ENCODE measurements at regions not wholly inside any gene's neighbourhood (a gene's known extent, or its start where the extent isn't known, plus 50 kb on each side); places are given as distances from the start of the nearest gene placed in this dataset.

DNA sequence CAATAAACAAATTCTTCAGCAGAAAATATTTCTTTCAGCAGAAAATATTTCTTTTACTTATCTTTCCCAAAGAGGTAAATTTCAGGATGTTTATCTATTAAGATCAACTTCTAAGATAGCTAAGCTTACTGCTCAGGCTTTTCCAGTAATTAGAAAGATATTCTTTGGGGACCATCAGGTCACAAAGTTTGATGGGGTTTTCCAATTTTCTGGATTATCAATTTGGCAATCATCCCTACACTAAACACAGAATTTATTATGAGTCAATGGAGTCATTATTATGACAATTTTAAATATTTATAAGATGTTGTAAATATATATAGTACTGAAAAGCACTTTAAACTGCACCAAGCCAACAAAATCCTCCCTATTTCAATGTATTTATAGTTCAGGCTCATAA is 137.6 kb downstream of the AKAP11 start:
- FAIRE-seq (no peak), ATAC-seq (no peak), DNase-seq (ENCODE audit: low read depth in 1 of 2, low spot score in 1 of 2) (no peak)
- Histone ChIP-seq H3K4me2 (no peak overlapping the region), H3K4me3 (no peak overlapping the region), H3K9me3 (no peaks in the 10 kb centered on the region), H3K27ac (no peak overlapping the region), H3K4me1 (no peaks in the 10 kb centered on the region)
- TF ChIP-seq, protein P1, sequence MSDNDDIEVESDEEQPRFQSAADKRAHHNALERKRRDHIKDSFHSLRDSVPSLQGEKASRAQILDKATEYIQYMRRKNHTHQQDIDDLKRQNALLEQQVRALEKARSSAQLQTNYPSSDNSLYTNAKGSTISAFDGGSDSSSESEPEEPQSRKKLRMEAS (IDR thresholded peaks at IDR 0.05), result no peak
- TF ChIP-seq RFX5 (IDR thresholded peaks at IDR 0.05) (no peak), HOXB13 (CRISPR knock-in tag; IDR thresholded peaks at IDR 0.05; ENCODE audit: low read depth) (no peak), TP53 (CRISPR knock-in tag; IDR thresholded peaks at IDR 0.05) (no peak), HDAC2 (IDR thresholded peaks at IDR 0.05) (no peak), CEBPB (IDR thresholded peaks at IDR 0.05) (no peak), FOSB (CRISPR knock-in tag; IDR thresholded peaks at IDR 0.05) (no peak), MAZ (IDR thresholded peaks at IDR 0.05; ENCODE audit: borderline replicate concordance, low read depth, low read length) (no peak), CBX2 (IDR thresholded peaks at IDR 0.05; ENCODE audit: borderline replicate concordance, low read depth) (no peak), SMC3 (IDR thresholded peaks at IDR 0.05) (no peak), NPAS2 (CRISPR knock-in tag; IDR thresholded peaks at IDR 0.05; ENCODE audit: borderline replicate concordance) (no peak), JUNB (IDR thresholded peaks at IDR 0.05) (no peak), EP300 (IDR thresholded peaks at IDR 0.05) (no peak), ZSCAN20 (CRISPR knock-in tag; IDR thresholded peaks at IDR 0.05) (no peak), BHLHE40 (IDR thresholded peaks at IDR 0.05; ENCODE audit: low read depth, low read length) (no peak), CHD4 (IDR thresholded peaks at IDR 0.05; ENCODE audit: borderline replicate concordance) (no peak), NR3C1 (IDR thresholded peaks at IDR 0.05) (no peak), KDM5A (IDR thresholded peaks at IDR 0.05) (no peak), CHD2 (IDR thresholded peaks at IDR 0.05; ENCODE audit: low read length, partially characterized antibody) (no peak)
- POLR2A ChIA-PET, result no interaction called here
- CTCF ChIA-PET, result no interaction called here

DNA sequence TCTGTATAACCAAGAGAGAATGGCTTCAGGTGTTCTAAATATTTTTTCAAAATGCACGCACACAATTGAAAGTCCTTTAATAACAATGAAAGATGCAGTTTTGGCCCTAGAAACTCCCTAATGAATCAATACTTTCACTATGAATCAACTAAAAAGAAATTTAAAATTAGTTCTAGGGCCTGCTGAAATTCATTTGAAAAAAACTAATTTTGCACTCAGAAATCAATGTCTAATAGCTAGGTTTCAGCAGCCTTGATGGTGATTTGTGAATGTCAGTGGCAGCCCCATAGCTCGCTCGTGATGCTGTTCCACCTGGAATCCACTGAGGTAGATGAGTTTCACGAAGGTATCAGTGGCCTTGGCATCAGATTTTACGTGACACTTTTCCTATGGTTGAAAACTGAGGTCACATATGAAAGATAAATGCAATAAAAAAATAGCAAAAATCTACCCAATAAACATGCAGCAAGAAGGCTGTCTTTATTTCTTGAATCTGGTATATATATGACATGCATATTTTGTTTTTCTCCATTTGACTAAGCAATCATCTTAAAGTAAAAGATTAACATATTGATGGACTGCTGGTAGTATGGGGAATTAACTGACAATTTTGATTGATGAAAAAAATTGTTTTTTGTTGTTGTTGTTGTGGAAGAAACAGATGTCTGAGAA is 141.0 kb downstream of the AKAP11 start:
- H3K4me2 ChIP-seq, result no peak overlapping the region
- FAIRE-seq (no peak), DNase-seq (ENCODE audit: low read depth in 1 of 2, low spot score in 1 of 2) (no peak), ATAC-seq (no peak)
- TF ChIP-seq CEBPB (IDR thresholded peaks at IDR 0.05) (no peak), ZNF302 (CRISPR knock-in tag; IDR thresholded peaks at IDR 0.05) (no peak), RFX5 (IDR thresholded peaks at IDR 0.05) (no peak), TP53 (CRISPR knock-in tag; IDR thresholded peaks at IDR 0.05) (no peak), JUNB (IDR thresholded peaks at IDR 0.05) (no peak), CBX2 (IDR thresholded peaks at IDR 0.05; ENCODE audit: borderline replicate concordance, low read depth) (no peak), FOSB (CRISPR knock-in tag; IDR thresholded peaks at IDR 0.05) (no peak), BHLHE40 (IDR thresholded peaks at IDR 0.05; ENCODE audit: low read depth, low read length) (no peak), POLR2A (IDR thresholded peaks at IDR 0.05; ENCODE audit: low read length) (no peak), CHD2 (IDR thresholded peaks at IDR 0.05; ENCODE audit: low read length, partially characterized antibody) (no peak), RCOR1 (IDR thresholded peaks at IDR 0.05; ENCODE audit: low read depth, low read length) (no peak)
- TF ChIP-seq, protein P1 (IDR thresholded peaks at IDR 0.05), result no peak
- WGBS (ENCODE audit: missing lambda C conversion rate), result 31% methylated on average over 5 of the region's 5 CpGs
- no peak overlapping the region for H3K27ac ChIP-seq
- ChIA-PET POLR2A (no interaction called here), CTCF (no interaction called here)
- no peaks in the 10 kb centered on the region for H3K9me3 ChIP-seq
- H3K4me3 ChIP-seq, result no peak overlapping the region
- H3K4me1 ChIP-seq, result no peaks in the 10 kb centered on the region

DNA sequence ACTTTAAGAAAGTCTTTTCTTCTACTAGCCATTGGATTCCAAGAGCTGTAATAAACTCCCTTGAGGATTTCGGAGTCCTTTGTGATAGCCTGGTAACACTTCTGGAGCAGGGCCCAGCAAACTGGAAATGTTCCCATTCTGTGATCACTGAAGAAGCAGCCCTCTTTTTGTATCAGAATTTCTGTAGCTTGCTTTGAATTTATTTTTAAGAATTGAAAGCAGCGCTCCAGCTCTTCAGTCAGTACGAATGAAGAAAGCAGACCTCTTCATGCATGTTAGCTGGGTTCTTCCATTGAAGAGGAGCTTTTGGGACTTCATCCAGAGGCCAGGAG is 141.5 kb downstream of the AKAP11 start:
- ChIA-PET POLR2A (no interaction called here), CTCF (no interaction called here)
- Histone ChIP-seq H3K4me2 (no peak overlapping the region), H3K9me3 (no peaks in the 10 kb centered on the region), H3K4me1 (no peaks in the 10 kb centered on the region), H3K27ac (no peak overlapping the region), H3K4me3 (no peak overlapping the region)
- ATAC-seq (no peak), DNase-seq (ENCODE audit: low read depth in 1 of 2, low spot score in 1 of 2) (no peak), FAIRE-seq (no peak)
- WGBS (ENCODE audit: missing lambda C conversion rate), result 38% methylated on average over 3 of the region's 3 CpGs
- TF ChIP-seq, protein P2, sequence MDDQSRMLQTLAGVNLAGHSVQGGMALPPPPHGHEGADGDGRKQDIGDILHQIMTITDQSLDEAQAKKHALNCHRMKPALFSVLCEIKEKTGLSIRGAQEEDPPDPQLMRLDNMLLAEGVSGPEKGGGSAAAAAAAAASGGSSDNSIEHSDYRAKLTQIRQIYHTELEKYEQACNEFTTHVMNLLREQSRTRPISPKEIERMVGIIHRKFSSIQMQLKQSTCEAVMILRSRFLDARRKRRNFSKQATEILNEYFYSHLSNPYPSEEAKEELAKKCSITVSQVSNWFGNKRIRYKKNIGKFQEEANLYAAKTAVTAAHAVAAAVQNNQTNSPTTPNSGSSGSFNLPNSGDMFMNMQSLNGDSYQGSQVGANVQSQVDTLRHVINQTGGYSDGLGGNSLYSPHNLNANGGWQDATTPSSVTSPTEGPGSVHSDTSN (IDR thresholded peaks at IDR 0.05), result no peak
- TF ChIP-seq MAFK (IDR thresholded peaks at IDR 0.05; ENCODE audit: partially characterized antibody), result no peak
- no peak for TF ChIP-seq MAZ (IDR thresholded peaks at IDR 0.05; ENCODE audit: borderline replicate concordance, low read depth, low read length)
